GM21526 (cell line): ENCODE measurements at regions not wholly inside any gene's neighbourhood (a gene's known extent, or its start where the extent isn't known, plus 50 kb on each side); places are given as distances from the start of the nearest gene placed in this dataset.

Source experiments
- ATAC-seq: cut with Tn5 transposase; IDR thresholded peaks from one replicate; pipeline ENCODE4 v1.9.1; 2021; ENCODE audit warnings: moderate library complexity; ENCODE audit not compliant: unreplicated experiment, low FRiP score

GRCh38 chr18:10032331-10033015 lies 118.7 kb downstream of the VAPA start:
- ATAC-seq: no peak

GRCh38 chr18:10033016-10033399 lies 119.2 kb downstream of the VAPA start:
- ATAC-seq: no peak

GRCh38 chr18:10035281-10035991 lies 121.6 kb downstream of the VAPA start:
- no peak for ATAC-seq

GRCh38 chr18:10036479-10036878 lies 122.7 kb downstream of the VAPA start:
- no peak for ATAC-seq

GRCh38 chr18:10037181-10037580 lies 123.4 kb downstream of the VAPA start:
- no peak for ATAC-seq

- no peak for ATAC-seq
Observed at GRCh38 chr18:10038268-10038667, 124.5 kb downstream of the VAPA start.

DNA sequence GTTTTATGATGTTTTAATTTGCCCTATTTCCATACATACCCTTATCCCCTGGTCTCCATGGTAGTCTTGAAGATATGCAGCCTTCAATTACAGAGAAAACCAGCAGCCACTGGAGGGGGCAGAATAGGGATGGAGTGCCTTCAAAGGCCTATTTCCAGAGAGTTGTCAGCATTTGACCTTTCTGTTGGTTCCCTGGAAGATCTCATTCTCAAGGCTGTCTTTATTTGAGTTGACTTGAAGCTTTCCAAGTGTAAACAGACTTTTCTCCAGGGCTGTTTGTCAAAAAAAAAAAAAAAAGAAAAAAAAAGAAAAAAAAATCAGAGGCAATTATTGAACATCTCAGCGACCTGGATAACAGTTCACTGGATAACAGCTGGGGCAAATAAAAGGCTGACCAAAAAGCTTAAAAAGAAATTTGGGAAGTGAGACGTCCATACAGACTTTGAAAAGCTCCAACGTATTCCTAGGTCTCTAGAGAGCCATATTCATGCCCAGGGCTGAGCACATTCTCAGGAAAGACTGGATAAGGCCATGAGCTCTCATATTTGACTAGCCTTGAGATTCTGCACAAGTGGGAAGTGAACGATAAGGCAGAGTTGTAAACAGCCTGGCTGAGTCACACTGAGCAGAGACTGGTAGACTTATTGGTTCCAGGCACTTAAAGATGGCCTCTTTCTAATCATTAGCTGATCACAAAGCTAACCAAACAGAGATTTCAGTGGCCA lies 126.6 kb downstream of the VAPA start:
- ATAC-seq: no peak

DNA sequence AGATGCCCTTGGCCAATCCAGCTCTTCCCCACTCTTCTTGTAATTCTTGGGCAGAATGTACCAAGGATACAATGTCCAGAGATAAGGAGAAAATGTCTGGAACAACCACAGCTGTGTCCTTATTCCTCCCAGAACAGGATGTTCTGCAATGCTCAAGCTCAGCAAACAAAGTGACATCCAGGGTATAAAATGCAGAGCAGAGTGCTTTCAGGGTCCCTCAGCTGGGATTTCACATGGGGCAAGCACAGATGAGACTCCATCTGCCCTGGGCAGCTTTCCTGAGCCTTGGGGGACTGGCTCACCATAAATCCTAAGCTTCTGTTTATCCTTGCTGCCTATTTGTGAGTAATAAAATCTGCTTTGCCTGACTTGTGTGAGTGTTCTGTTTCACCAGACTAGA lies 127.4 kb downstream of the VAPA start:
- ATAC-seq: no peak

DNA sequence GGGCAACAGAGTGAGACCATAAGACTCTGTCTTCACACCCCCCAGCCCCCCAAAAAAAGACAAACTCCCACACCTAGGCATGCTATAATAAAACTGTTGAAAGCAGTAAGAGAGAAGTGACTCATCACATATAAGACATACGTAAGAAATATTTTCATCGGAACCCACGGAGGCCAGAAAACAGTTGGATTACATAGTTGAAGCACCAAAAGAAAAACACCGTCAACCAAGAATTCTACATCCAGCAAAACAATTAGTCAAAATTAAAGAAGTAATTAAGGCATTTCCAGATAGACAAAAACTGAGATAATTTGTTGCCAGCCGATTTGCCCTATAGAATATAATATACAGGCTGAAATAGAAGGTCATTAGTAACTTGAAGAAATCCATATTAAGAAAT lies 128.7 kb downstream of the VAPA start:
- ATAC-seq: no peak

- no peak for ATAC-seq
Observed at GRCh38 chr18:10044054-10044453, 130.2 kb downstream of the VAPA start.

- no peak for ATAC-seq
Observed at GRCh38 chr18:10045296-10045891, 131.6 kb downstream of the VAPA start.

DNA sequence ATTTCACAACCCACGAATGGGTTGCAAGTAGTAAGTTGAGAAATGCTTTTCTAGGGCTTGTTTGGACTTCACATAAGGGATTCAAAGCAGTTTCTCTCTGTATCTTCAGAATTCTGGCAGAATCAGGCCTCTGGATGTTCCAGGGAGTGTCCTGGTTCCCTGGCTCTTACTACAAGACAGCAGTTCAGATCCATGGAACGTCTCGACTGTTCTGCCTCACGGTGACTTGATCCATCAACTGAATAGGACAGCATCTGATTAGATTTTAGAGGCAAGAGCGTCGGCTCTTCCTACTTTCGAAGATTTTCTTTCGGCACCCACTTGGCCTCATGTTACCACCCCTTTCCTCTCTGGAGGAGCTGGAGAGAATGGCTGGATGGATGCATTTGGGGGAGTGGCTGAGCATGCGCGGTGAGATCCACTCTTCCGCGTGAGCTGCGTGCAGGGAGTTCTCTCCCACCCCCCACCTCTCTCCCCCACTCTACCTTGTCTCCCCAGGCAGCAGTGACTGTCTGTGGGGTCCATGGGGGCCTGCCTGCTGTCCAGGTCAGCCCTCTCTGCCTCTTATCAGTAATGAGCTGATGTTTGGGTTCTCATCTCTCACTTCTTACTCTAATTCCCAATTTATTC lies 132.5 kb downstream of the VAPA start:
- ATAC-seq: no peak

DNA sequence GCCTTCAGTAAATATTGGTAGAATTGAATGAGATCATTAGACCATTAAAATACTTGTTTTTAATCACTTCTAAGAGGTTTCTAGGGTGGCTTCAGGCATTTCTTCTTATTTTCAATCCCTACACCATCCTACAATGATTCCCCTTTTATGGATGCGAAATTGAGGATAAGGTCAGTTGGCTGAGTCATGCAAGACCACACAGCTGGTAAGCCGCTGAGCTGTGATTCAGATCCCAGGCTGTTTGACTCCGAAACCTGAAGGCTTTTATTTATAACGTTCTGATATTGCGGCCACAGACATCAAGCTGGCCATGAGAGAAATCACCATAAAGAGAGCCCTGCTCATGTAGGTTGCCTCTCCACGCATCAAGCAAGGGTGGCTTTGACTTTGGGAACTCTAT lies 133.4 kb downstream of the VAPA start:
- ATAC-seq: no peak

- ATAC-seq: no peak
Observed at GRCh38 chr18:10049747-10050146, 135.9 kb downstream of the VAPA start.

- ATAC-seq: no peak
Observed at GRCh38 chr18:10050956-10051355, 137.1 kb downstream of the VAPA start.

GRCh38 chr18:10051877-10052631 lies 138.2 kb downstream of the VAPA start:
- ATAC-seq: no peak

GRCh38 chr18:10052871-10053270 lies 139.1 kb downstream of the VAPA start:
- no peak for ATAC-seq

GRCh38 chr18:10053861-10054260 lies 140.0 kb downstream of the VAPA start:
- ATAC-seq: no peak

DNA sequence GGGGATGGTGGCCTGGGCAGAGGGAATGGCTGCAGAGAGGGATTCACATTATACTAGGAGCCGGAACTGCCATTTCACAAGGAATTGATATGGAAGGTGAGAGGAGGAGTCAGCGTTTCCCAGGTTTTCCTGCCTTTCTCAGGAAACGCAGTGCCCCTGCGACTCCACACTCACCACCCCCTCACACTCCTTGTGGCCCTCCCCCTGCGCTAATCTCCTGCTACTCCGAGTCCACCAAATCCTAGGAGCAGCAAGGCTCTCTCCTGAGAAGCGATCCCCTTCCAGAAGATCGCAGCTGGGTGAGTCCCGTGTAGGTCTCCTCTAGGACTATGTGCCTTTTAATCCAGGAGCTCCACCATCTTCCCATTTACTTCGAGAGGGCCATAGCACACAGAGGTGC lies 140.6 kb downstream of the VAPA start:
- ATAC-seq: no peak

DNA sequence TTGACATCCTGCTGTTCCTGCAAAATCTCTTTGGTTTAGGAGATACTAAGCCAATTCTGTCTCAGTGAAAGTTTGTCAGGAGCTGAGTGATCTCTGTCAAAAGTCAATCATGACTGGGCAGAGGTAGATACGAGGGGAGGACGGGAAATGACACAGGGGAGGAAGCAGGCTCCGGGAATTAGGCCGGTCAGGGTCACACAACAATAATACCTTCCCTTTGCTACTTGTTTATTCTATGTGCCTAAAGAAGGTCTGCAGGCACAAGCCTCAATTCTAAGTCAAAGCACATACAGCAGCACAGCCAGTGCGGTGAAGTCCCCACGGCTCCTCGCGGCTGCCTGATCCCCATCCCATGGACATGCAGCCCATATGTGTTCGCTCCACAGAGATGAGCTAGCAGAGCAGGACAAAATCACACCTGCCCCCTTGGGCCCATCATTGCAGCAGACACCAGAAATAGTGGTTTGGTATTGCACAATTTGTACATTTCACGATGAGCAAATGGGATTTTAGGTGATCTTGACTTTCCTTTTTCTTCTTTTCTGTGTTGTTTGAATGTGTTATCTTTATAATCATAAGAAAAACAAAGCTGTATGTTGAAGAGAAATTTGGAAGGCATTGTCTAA lies 141.4 kb downstream of the VAPA start:
- no peak for ATAC-seq
